ENCODE measurements at regions not wholly inside any gene's neighbourhood (a gene's known extent, or its start where the extent isn't known, plus 50 kb on each side); places are given as distances from the start of the nearest gene placed in this dataset.
"Not testable (repeated sequence)": the region's sequence is repeated elsewhere in the genome, so short reads cannot be mapped to it uniquely, and the experiment has no call there.

DNA sequence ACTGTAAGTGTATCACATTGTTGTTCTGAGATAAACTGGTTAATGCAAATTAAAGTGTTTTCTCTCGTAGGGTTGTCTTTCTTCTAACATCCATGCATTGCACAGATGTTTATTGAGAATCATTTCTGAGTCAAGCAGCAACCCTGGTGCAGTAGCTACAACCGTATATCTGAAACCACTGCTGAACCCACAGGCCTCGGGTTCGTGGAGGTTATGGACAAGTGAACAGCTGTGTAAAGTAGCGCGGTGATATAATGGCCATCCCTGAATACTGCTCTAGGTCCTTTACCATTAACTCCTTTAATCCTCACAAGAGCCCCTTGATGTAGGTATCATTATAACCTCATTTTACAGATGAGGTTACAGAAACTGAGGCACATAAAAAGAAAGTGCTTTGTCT is 486.1 kb upstream of the TMEM132C start:
- DNase-seq (ENCODE audit: low read depth in 2 of 2, low spot score in 1 of 2), result no peak

DNA sequence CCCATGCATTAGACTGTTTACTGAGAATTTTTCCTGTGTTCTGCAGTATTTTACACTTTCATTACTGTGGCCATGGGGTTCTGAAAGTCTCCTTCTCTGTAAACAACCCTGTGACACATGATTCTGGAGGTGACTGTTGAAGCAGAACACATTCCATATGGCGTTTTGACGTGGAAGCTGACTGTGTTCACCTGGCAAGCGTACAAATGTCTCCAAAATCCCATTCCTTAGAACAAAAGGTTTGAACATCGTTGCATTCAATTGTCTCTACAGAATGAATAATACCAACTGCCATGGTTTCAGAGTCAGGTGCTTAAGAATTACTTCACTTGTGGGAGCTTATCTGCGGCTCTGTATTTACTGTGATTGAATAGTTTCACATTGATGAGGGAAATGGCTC is 485.6 kb upstream of the TMEM132C start:
- DNase-seq (ENCODE audit: low read depth in 2 of 2, low spot score in 1 of 2), result no peak

DNA sequence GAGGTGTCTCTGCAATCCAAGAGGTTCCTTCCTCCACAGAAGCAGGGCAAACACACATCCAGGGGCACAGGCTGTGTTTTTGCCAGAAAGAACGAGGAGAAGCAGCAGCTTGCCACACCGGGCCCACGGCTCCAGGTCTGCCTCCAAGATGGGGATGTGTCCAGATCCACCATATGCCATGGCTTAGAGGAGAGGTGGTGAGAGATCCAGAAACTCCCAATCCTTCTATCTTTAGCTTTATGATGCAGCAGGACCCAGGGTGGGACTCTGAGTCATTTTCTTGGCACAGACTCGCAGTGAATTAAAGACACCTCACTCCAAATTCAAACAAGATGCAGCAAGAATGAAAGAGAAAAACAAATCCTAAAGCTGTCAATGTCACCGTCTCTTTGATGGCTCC is 481.4 kb upstream of the TMEM132C start:
- DNase-seq (ENCODE audit: low read depth in 2 of 2, low spot score in 1 of 2), result no peak

DNA sequence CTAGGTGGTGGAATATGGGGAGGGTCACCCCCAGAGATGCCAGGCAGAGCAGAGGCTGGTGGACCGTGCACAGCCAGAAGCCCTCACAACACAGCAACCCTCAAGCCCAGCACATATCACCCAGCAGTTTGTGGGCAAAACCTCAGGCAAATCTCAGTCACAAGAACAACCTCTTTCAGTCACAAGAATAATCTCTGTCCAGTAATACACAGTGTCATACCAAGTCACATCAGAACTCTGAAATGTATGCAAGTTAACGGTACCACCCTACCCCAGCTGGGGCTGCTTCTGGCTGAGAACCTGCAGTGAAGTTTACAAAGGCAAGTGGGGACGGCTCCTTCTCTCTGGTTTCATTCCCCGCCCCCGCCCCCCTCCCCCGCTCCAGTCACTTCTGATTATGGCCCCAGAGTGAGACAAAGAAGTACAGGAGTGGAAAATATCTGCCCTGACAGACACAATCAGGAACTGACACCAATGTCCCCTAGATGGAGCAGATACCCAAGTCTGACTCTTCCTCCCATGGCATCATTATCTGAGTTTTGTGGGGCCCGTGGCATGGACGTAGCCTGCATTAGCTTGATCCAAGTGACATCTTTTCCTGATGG is 480.9 kb upstream of the TMEM132C start:
- no peak for DNase-seq (ENCODE audit: low read depth in 2 of 2, low spot score in 1 of 2)

DNA sequence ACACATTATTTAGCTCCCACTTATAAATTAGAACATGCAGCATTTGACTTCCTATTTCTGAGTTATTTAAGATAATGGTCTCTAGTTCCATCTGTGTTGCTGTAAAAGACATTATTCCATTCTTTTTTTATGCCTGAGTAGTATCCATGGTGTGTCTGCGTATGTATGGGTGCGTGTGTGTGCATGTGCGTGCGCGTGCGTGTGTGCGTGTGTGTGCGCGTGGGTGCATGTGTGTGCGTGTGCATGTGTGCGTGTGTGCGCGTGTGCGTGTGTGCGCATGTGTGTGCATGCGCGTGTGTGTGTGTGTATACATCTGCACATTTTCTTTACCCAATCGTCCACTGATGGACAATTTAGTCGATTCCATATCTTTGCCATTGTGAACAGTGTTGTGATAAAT is 479.4 kb upstream of the TMEM132C start:
- DNase-seq (ENCODE audit: low read depth in 2 of 2, low spot score in 1 of 2), result no peak

DNA sequence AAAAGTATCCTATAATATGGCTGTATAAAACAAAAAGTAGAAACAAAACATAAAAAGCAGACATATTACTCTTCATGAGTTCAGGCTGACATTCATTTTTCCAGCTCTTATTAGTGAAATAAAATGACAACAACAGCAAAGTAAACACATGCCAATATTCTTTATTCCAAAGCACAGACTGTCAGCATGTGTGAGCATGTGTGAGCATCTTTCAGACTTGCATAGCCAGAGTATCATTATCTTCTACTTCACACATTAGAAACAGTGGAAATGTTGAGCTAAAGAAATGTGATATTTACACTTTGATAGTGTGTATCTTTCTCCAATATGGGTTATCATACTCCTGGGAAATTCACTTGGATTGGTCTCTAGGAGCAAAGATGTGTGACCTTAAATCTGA is 476.6 kb upstream of the TMEM132C start:
- no peak for DNase-seq (ENCODE audit: low read depth in 2 of 2, low spot score in 1 of 2)

DNA sequence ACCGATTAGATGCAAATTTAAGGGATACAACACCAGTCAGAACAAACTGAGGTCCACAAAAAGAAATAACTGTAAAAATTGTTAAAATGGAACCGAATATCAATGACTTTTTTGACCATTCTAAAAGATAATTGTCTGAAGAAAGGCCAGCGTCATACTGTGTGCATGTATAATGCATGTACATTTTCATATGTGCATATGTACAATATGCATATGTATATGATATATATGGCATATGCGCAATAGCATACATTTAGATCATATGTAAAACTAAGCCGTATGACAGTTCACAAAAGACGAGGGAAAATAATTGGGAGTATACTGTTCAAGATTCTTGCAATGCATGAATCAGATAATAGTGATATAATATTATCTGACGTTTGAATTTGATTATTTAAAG is 475.8 kb upstream of the TMEM132C start:
- no peak for DNase-seq (ENCODE audit: low read depth in 2 of 2, low spot score in 1 of 2)

DNA sequence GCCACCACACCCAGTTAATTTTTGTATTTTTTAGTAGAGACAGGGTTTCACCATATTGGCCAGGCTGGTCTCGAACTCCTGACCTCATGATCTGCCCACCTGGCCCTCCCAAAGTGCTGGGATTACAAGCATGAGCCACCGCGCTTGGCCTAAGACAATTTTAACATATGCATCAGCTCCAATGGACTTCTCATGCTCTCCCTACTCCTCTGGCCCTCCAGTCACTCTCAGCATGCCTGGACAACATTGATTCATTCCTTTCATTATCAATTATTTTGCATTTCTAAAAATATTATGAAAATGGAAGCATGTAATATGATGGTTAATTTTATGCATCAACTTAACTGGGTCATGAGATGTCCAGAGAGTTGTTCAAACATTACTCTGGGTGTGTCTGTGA is 469.1 kb upstream of the TMEM132C start:
- DNase-seq (ENCODE audit: low read depth in 2 of 2, low spot score in 1 of 2), result no peak

DNA sequence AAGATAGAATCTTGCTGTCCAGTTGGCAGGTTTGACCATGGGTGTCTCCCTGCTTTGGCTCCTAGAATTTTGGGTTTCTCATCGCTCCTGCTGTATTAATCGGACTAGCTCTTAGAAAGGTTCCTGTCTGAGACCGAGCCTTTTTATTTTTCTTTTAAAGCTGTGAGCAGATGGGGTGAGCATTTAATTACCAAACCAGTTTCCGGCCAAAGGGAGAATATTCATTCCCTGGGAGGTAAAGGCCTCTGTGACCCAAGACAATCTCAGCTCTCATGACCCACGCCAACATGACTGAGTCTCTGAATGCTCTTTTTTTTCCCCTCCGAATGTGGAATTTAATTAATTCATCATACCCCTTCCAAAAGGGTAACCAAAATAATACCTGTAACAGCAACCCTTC is 464.7 kb upstream of the TMEM132C start:
- no peak for DNase-seq (ENCODE audit: low read depth in 2 of 2, low spot score in 1 of 2)

DNA sequence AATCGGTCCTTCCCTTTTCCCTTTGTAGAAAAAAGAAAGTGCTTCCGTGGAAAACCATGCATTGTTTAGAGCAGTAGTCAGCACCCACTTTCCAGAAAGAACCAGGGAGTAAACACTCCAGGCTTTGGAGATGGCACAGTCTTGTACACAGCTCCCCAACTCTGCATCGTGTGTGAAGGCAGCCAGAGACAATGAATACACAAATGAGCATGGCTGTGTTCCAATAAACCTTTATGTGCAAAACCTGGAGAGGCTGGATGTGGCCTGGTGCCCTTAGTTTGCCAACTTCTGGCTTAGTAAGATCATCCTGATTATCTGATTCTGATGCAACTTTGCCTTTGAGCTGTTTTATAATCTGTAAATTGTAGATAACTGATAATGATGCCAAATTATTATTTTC is 463.4 kb upstream of the TMEM132C start:
- no peak for DNase-seq (ENCODE audit: low read depth in 2 of 2, low spot score in 1 of 2)

DNA sequence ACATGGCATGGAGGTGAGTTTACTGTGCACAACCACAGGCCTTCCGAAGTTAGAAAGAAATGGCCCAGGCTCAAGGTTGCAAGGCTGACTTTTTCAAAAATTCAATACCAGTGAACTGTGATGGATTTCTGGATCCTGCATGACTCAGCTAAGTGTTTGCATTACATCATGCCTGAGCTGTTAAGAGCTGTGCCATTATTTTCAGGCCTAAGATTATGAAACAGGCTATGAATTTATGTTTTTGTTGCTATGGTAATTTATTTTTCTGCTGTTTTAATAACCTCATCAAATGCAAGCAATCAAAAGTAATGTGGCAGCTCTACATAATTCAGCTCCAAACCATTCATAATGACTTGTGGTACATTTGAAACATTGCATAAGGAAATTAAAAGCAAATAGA is 457.7 kb upstream of the TMEM132C start:
- DNase-seq (ENCODE audit: low read depth in 2 of 2, low spot score in 1 of 2), result no peak

DNA sequence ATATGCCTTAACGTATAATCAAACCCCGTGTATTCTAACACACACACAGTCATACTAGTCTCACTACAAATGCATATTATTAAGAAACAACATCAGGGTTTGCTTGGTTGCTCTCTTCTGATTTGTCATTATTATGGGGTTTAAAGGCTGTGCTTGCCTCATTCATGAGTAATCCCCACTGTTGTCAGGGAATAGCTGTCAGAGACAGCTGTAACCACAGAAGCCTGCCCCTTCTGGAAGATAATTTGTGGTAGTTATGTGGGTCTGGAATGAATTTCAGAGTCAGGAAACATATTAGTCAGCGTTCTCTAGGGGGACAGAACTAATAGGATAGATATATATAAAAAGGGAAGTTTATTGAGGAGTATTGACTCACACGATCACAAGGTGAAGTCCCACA is 456.9 kb upstream of the TMEM132C start:
- no peak for DNase-seq (ENCODE audit: low read depth in 2 of 2, low spot score in 1 of 2)

DNA sequence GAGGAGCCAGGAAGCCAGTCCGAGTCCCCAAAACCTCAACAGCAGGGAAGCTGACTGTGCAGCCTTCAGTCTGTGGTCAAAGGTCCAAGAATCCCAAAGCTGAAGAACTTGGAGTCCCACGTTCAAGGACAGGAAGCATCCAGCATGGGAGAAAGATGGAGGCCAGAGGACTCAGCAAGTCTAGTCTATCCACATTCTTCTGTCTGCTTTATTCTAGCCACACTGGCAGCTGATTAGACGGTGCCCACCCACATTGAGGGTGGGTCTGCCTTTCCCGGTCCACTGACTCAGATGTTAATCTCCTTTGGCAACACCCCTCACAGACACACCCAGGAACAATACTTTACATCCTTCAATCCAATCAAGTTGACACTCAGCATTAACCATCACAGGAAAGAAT is 456.5 kb upstream of the TMEM132C start:
- DNase-seq (ENCODE audit: low read depth in 2 of 2, low spot score in 1 of 2), result not testable (repeated sequence)

DNA sequence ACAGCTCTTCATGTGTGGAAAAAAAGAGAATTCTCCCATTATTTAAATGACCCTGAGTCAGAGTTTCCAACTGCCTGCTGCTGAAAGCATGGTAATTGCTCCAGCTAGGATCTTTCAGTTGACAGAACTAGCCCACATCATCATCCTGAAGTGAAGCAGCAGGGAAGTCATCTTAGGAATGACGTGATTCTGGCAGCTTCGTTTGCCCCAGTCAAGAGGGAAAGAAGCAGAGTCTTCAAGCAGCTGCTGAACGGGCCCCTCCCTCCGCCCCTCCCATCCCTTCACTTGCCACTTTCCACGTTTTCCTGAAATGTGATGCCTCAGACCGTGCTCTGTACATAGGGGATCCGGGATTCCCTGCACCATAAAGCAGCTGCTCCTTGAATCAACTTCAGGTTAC is 455.0 kb upstream of the TMEM132C start:
- no peak for DNase-seq (ENCODE audit: low read depth in 2 of 2, low spot score in 1 of 2)

DNA sequence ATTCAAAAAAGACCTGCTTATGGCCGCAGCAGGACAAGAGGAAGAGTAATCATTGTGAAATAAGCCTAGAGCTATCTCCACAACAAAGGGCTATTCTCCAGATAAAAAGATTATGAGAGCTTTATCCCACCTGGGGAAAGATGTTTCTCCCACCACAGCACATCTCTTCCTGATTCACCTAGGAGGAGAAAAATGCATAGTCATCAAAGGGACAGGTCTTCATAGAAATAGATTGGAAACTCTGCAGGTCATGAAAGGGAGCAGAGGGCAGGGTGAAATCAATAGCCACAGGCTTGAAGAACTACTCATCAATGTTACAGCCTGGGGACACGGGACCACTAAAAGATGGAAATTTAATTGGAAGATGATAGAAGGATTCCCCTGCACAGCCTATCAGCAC is 453.8 kb upstream of the TMEM132C start:
- DNase-seq (ENCODE audit: low read depth in 2 of 2, low spot score in 1 of 2), result no peak

DNA sequence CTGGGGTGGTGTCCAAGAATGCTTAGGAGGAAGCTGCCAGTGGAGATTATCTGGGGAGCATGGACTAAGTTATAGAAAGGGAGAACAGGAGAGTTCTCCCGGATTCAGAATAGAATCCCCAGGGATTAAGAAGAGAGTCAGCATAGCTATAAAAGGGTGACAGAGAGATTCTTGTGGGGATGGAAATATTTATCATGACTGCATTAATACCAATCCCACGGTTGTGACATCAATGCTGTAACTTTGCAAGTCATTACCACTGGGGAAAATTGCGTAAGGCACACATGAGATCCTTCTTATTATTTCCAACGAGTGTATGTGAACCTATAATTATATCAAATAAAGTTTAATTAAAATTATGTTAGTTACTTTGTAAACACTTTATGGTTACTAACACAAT is 447.9 kb upstream of the TMEM132C start:
- DNase-seq (ENCODE audit: low read depth in 2 of 2, low spot score in 1 of 2), result no peak

DNA sequence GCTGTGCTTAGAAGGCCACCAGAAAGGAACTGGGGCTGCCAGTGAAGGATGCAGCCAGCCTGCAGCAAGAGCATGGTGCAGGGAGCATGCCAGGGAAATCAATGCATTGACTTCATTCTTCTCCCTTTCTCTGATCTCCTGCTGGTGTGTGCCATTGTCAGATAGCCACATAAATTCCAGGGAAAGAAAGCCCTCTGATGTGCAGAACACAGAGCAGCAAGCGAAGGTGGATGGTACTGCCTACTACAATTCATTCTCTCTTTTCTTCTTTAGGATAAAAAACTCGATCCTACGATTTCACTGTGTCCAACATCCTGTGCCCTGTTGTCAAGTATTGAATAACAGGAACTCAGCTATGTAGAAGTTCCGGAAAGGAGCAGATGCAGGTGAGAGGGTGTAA is 446.7 kb upstream of the TMEM132C start:
- no peak for DNase-seq (ENCODE audit: low read depth in 2 of 2, low spot score in 1 of 2)

DNA sequence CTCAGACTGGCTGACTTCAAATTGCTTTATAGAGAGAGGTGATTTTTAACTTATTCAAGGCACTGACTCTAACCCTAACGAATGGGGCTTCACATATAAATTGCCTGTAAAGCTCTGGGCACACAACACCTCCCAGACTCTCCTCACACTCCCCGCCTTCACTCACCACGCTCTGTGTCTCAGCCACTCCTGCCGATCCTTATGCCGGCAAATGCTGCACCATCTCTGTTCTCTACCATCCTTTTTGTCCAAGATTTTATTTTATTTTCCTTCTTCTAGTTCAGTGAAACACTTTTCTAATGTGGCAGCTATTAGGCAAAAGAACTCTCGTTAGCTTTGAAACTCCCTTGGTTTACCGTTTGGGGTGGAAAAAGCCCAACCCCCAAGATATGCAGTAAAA is 446.1 kb upstream of the TMEM132C start:
- no peak for DNase-seq (ENCODE audit: low read depth in 2 of 2, low spot score in 1 of 2)

DNA sequence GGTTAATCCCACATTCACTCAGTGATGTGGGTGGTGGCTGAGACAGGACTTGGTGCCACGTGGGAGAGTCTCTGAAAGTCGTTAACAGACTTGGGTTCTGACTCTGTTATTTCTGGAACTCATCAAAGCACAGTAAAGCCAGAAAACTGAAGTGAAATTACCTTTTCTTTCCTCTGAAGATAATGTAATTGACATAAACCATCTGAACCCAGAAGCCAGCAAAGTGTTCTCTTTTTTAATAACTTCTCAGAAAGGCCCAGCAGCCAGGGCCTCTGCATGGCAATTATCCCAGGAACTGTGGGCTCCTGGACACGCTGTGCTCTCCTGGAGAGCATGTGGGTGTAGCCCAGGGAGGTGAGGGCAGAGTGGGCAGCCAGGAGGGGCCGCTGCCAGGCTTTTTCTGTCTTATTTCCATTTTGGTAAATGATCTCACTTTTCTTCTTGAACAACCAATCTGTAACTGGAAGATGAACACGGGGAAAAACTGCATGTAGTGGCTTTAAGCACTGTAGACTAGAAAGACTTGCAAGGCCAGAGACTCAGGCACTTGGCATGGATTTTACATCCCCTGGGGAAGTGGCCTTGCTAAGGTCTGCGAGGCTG is 444.1 kb upstream of the TMEM132C start:
- DNase-seq (ENCODE audit: low read depth in 2 of 2, low spot score in 1 of 2), result no peak

DNA sequence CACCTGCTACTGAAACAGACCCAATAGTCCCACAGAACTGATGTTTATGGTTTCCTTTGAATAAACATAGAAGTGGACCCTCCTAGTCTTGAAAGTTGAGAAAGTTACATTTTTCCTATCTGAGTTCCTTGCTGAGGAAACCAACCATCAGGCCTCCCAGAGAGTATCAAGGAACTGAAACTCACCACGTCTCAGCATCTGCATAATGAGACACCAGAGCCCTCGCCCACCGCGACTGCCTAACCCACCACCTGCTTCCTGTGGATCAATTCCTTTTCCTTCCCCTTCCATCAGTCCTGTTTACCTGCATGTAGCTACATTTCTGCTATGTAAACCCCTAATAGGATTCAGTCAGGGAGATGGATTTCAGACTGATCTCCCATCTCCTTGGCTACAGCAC is 443.2 kb upstream of the TMEM132C start:
- no peak for DNase-seq (ENCODE audit: low read depth in 2 of 2, low spot score in 1 of 2)

DNA sequence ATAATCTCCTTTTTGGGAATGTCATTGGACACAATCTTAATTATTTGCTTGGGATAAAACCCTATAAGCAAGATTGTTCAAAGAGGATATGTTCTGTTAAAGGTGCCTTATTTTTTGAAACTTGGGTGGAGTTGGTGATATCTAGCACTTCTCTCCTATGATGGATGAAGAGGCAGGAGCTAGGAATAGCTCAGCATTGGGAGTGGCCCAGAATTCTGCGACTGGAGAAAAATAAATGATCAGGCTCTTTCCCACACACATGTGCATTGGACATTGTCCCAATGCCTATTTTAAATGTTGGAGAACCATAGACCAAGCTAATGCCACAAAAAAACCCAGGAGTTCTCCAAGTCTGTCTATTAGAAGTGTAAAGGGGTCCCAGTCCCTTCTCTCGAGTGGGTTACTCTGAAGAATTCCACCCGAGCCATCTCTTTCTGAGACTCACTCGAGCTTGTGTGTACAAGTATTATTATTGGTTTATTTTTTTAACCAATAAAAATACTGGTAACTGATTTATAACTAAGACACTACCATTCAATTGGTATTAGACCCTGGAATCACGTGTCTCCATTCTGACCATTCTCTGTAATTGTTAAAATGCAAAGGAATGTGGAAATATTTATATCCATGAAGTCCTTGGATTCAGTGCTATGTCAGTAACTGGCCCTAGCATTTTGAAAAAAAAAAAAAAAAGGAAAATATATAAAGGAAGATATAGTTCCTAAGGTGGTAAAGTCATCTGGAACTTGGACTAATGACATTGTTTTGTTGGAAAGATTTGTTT is 437.5 kb upstream of the TMEM132C start:
- no peak for DNase-seq (ENCODE audit: low read depth in 2 of 2, low spot score in 1 of 2)

DNA sequence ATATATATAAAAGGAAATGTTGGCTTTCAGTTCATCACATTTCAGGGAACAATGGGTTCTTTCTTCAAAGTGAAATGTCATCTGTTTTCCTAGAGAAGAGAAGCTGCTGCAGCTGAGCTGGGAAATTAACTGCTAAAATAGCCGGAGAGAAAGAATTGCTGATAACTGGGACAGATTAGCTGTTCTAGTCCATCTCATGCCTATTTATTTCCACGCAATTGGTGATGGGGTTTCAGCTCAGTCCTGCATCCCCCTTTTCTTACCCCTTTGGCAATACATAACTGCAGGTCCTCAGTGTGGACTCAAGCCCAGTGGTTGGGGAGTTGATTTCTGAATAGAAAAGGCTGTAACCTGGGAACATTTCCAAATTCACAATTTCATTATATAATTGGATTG is 436.9 kb upstream of the TMEM132C start:
- DNase-seq (ENCODE audit: low read depth in 2 of 2, low spot score in 1 of 2), result no peak

DNA sequence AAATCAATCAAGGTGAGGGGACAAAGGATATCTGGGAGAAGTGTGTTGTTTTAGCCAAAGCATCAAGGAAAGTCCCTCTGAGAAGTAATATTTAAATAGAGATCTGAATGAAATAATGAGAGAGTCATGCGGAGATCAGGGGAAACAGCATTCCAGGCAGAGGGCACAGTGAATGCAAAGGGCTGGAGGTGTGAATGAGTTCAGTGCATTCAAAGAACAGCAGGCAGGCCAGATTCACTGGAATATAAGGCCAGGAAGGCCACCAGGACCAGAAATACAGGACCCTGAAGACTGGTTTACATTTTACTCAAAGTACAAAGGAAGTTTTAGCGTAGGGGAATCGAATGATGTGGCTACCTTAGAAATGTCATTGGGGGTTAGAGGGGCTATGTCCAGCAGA is 436.2 kb upstream of the TMEM132C start:
- DNase-seq (ENCODE audit: low read depth in 2 of 2, low spot score in 1 of 2), result no peak

All from stimulated activated CD8-positive, alpha-beta memory T cell treated with anti-CD3 and anti-CD28 coated beads, Interleukin-4, amount 100 ng/mL, for 1 hour (primary cell).